ENCODE measurements at regions not wholly inside any gene's neighbourhood (a gene's known extent, or its start where the extent isn't known, plus 50 kb on each side); places are given as distances from the start of the nearest gene placed in this dataset.
A peak's percentile ranks its signal among the peaks of the same experiment; 100 is the strongest.

GRCh38 chr7:33687625-33688024, 217.7 kb upstream of the BMPER start:
- Mint-ChIP-seq H3K27me3 (no peaks in the 10 kb centered on the region), H3K36me3 (peaks cover 0 to 26% of the 10 kb centered on the region in 2 donors), H3K4me3 (no peak overlapping the region), H3K9me3 (peaks cover 0 to 11% (median 1%) of the 10 kb centered on the region in 7 donors), H3K27ac (no peak overlapping the region), H3K4me1 (no peaks in the 10 kb centered on the region)
- ATAC-seq (ENCODE audit: low read depth in 2 of 2) (no peak), DNase-seq (no peak)

GRCh38 chr7:33691180-33691579, 214.2 kb upstream of the BMPER start:
- peaks cover 0 to 20% of the 10 kb centered on the region in 2 donors for H3K36me3 Mint-ChIP-seq

GRCh38 chr7:33692956-33693355, 212.4 kb upstream of the BMPER start:
- Mint-ChIP-seq H3K9me3 (peaks cover 0 to 8% (median 1%) of the 10 kb centered on the region in 7 donors), H3K27ac (no peak overlapping the region), H3K36me3 (peaks cover 0 to 20% of the 10 kb centered on the region in 2 donors), H3K4me1 (no peaks in the 10 kb centered on the region), H3K27me3 (no peaks in the 10 kb centered on the region), H3K4me3 (no peak overlapping the region)
- DNase-seq (no peak), ATAC-seq (ENCODE audit: low read depth in 2 of 2) (no peak)

More at GRCh38 chr7:33691180-33691579, 214.2 kb upstream of the BMPER start:
- ATAC-seq (ENCODE audit: low read depth in 2 of 2) (no peak), DNase-seq (no peak)
- H3K4me1 Mint-ChIP-seq, result no peaks in the 10 kb centered on the region
- H3K4me3 Mint-ChIP-seq, result no peak overlapping the region
- H3K9me3 Mint-ChIP-seq, result peaks cover 0 to 8% (median 1%) of the 10 kb centered on the region in 7 donors
- peak overlapping the region in 1 of 6 donors; percentile 5 for H3K27ac Mint-ChIP-seq
- no peaks in the 10 kb centered on the region for H3K27me3 Mint-ChIP-seq

GRCh38 chr7:33694006-33694405, 211.3 kb upstream of the BMPER start:
- ATAC-seq (ENCODE audit: low read depth in 2 of 2), result no peak
- peaks cover 6 to 22% of the 10 kb centered on the region in 2 donors for H3K36me3 Mint-ChIP-seq
- no peaks in the 10 kb centered on the region for H3K4me1 Mint-ChIP-seq

GRCh38 chr7:33697616-33698015, 207.7 kb upstream of the BMPER start:
- no peak overlapping the region for H3K4me3 Mint-ChIP-seq
- no peaks in the 10 kb centered on the region for H3K27me3 Mint-ChIP-seq
- DNase-seq (no peak), ATAC-seq (ENCODE audit: low read depth in 2 of 2) (no peak)
- H3K36me3 Mint-ChIP-seq, result peaks cover 32 to 36% of the 10 kb centered on the region in 2 donors
- no peak overlapping the region for H3K27ac Mint-ChIP-seq
- H3K4me1 Mint-ChIP-seq, result no peaks in the 10 kb centered on the region
- H3K9me3 Mint-ChIP-seq, result peaks cover 10 to 32% (median 25%) of the 10 kb centered on the region in 7 donors

More at GRCh38 chr7:33694006-33694405, 211.3 kb upstream of the BMPER start:
- H3K4me3 Mint-ChIP-seq, result no peak overlapping the region
- H3K27me3 Mint-ChIP-seq, result no peaks in the 10 kb centered on the region
- no peak overlapping the region for H3K27ac Mint-ChIP-seq
- H3K9me3 Mint-ChIP-seq, result peaks cover 0 to 8% (median 1%) of the 10 kb centered on the region in 7 donors
- DNase-seq, result no peak

- Mint-ChIP-seq H3K4me1 (no peaks in the 10 kb centered on the region), H3K4me3 (no peak overlapping the region), H3K27ac (no peak overlapping the region), H3K36me3 (peaks cover 33 to 38% of the 10 kb centered on the region in 2 donors), H3K9me3 (peaks cover 10 to 33% (median 26%) of the 10 kb centered on the region in 7 donors), H3K27me3 (no peaks in the 10 kb centered on the region)
- ATAC-seq (ENCODE audit: low read depth in 2 of 2) (no peak), DNase-seq (no peak)
Measured at GRCh38 chr7:33698041-33698440, 207.3 kb upstream of the BMPER start.

GRCh38 chr7:33698692-33699128, 206.6 kb upstream of the BMPER start:
- no peak overlapping the region for H3K27ac Mint-ChIP-seq
- H3K4me1 Mint-ChIP-seq, result no peaks in the 10 kb centered on the region
- H3K4me3 Mint-ChIP-seq, result no peak overlapping the region
- H3K36me3 Mint-ChIP-seq, result peaks cover 33 to 38% of the 10 kb centered on the region in 2 donors
- no peaks in the 10 kb centered on the region for H3K27me3 Mint-ChIP-seq
- DNase-seq (no peak), ATAC-seq (ENCODE audit: low read depth in 2 of 2) (no peak)
- H3K9me3 Mint-ChIP-seq, result peaks cover 10 to 33% (median 26%) of the 10 kb centered on the region in 7 donors

- Mint-ChIP-seq H3K9me3 (peaks cover 10 to 33% (median 26%) of the 10 kb centered on the region in 7 donors), H3K36me3 (peaks cover 33 to 38% of the 10 kb centered on the region in 2 donors), H3K27ac (no peak overlapping the region), H3K27me3 (no peaks in the 10 kb centered on the region), H3K4me1 (no peaks in the 10 kb centered on the region), H3K4me3 (no peak overlapping the region)
- ATAC-seq (ENCODE audit: low read depth in 2 of 2) (no peak), DNase-seq (no peak)
Measured at GRCh38 chr7:33700001-33700899, 205.1 kb upstream of the BMPER start.

- Mint-ChIP-seq H3K4me3 (no peak overlapping the region), H3K4me1 (no peaks in the 10 kb centered on the region), H3K36me3 (peaks cover 33 to 38% of the 10 kb centered on the region in 2 donors), H3K9me3 (peaks cover 10 to 33% (median 26%) of the 10 kb centered on the region in 7 donors), H3K27ac (no peak overlapping the region), H3K27me3 (no peaks in the 10 kb centered on the region)
- ATAC-seq (ENCODE audit: low read depth in 2 of 2) (no peak), DNase-seq (no peak)
Measured at GRCh38 chr7:33701189-33701740, 204.1 kb upstream of the BMPER start.

GRCh38 chr7:33701927-33702326, 203.4 kb upstream of the BMPER start:
- Mint-ChIP-seq H3K36me3 (peaks cover 33 to 38% of the 10 kb centered on the region in 2 donors), H3K27ac (no peak overlapping the region), H3K9me3 (peaks cover 10 to 33% (median 26%) of the 10 kb centered on the region in 7 donors), H3K27me3 (no peaks in the 10 kb centered on the region), H3K4me3 (no peak overlapping the region), H3K4me1 (no peaks in the 10 kb centered on the region)
- no peak for ATAC-seq (ENCODE audit: low read depth in 2 of 2)
- no peak for DNase-seq

- Mint-ChIP-seq H3K4me3 (no peak overlapping the region), H3K27me3 (no peaks in the 10 kb centered on the region), H3K27ac (no peak overlapping the region), H3K4me1 (no peaks in the 10 kb centered on the region), H3K36me3 (peaks cover 33 to 38% of the 10 kb centered on the region in 2 donors), H3K9me3 (peaks cover 10 to 33% (median 26%) of the 10 kb centered on the region in 7 donors)
- ATAC-seq (ENCODE audit: low read depth in 2 of 2) (no peak), DNase-seq (no peak)
Measured at GRCh38 chr7:33702514-33703054, 202.8 kb upstream of the BMPER start.

- Mint-ChIP-seq H3K9me3 (peaks cover 3 to 23% (median 17%) of the 10 kb centered on the region in 7 donors), H3K36me3 (peaks cover 21 to 23% of the 10 kb centered on the region in 2 donors), H3K4me3 (no peak overlapping the region), H3K27ac (peak overlapping the region in 1 of 6 donors; percentile 27), H3K27me3 (no peaks in the 10 kb centered on the region), H3K4me1 (no peaks in the 10 kb centered on the region)
- DNase-seq (no peak), ATAC-seq (ENCODE audit: low read depth in 2 of 2) (no peak)
Measured at GRCh38 chr7:33705333-33705833, 200.0 kb upstream of the BMPER start.

- no peak overlapping the region for H3K4me3 Mint-ChIP-seq
- H3K9me3 Mint-ChIP-seq, result peaks cover 0 to 18% (median 10%) of the 10 kb centered on the region in 7 donors
- ATAC-seq (ENCODE audit: low read depth in 2 of 2), result no peak
- no peaks in the 10 kb centered on the region for H3K4me1 Mint-ChIP-seq
- no peaks in the 10 kb centered on the region for H3K27me3 Mint-ChIP-seq
- no peak for DNase-seq
- peaks cover 15% of the 10 kb centered on the region in 2 donors for H3K36me3 Mint-ChIP-seq
- H3K27ac Mint-ChIP-seq, result no peak overlapping the region
Measured at GRCh38 chr7:33706186-33706585, 199.2 kb upstream of the BMPER start.

Measured in naive B cell (primary cell).